HCT116 (cell line): ENCODE measurements at regions not wholly inside any gene's neighbourhood (a gene's known extent, or its start where the extent isn't known, plus 50 kb on each side); places are given as distances from the start of the nearest gene placed in this dataset.

Experiments used
- ATAC-seq: fragments of 200-7000 bp; cut with Tn5 transposase; 2 replicates; pipeline ENCODE4 v1.9.1; 2020; ENCODE audit warnings: mild to moderate bottlenecking, moderate library complexity
- BruUV-seq: library from RNA; stranded (reverse); fragments of 400-500 nt; replicated peaks from 2 replicates; lab custom pipeline; 2021; lab: Mats Ljungman, UMichigan
- CTCF ChIA-PET: fragments of 300-600 bp; sonication (Branson Sonifier 250); formaldehyde crosslinking; loops from one replicate; lab custom pipeline; 2021; ENCODE audit warnings: antibody characterized with exemption; lab: Charles Lee
- POLR2A ChIA-PET: fragments of 300-600, 350-600 bp; sonication (Branson Sonifier 250); formaldehyde crosslinking; loops from one replicate; lab custom pipeline; 2021; ENCODE audit warnings: antibody characterized with exemption; lab: Charles Lee
- RAD21 ChIA-PET, 2 experiments: fragments of 300-600 bp; sonication (Branson Sonifier 250); formaldehyde crosslinking; loops; one replicate each; lab custom pipeline; 2023; ENCODE audit warnings: low total read pairs in 2 of 2; ENCODE audit not compliant: uncharacterized antibody in 2 of 2, unreplicated experiment in 2 of 2, low non-redundant PET in 1 of 2; lab: Charles Lee
- DNase-seq: peaks from one replicate; pipeline ENCODE4 v3.0.0-alpha.2; 2010; ENCODE audit warnings: low read depth, low spot score
- H2AFZ ChIP-seq: fragments of 200-600 bp; shearing (Covaris generic), sonication (generic); 2 replicates; pipeline ENCODE4 v1.6.1; 2017; ENCODE audit warnings: low read depth, mixed run types, mixed read lengths, antibody characterized with exemption, low read length; ENCODE audit not compliant: poor library complexity, severe bottlenecking
- H3K27ac ChIP-seq: 2 replicates; pipeline ENCODE4 v1.5.1; 2012; ENCODE audit warnings: low read depth, low read length
- H3K27me3 ChIP-seq: fragments of 200-600 bp; sonication (generic); 2 replicates; pipeline ENCODE4 v1.6.1; 2016; ENCODE audit warnings: mixed run types, low read length, mixed read lengths; ENCODE audit not compliant: insufficient read depth
- H3K36me3 ChIP-seq, 2 experiments: fragments of 200-500 bp in 1 of 2; fragments of 200-600 bp in 1 of 2; sonication (Bioruptor generic) in 1 of 2; sonication (generic) in 1 of 2; 2 replicates each; pipeline versions ENCODE4 v1.5.1 to v1.6.1; 2014 to 2016; ENCODE audit warnings: low read length in 2 of 2, inconsistent platforms in 1 of 2, mixed read lengths in 1 of 2, mixed run types in 1 of 2; ENCODE audit not compliant: insufficient read depth in 2 of 2, control insufficient read depth in 1 of 2
- H3K4me1 ChIP-seq, 2 experiments: fragments of 200-600 bp in 1 of 2; sonication (generic) in 1 of 2; 2 replicates each; pipeline versions ENCODE4 v1.5.1 to v1.6.1; 2012 to 2017; ENCODE audit warnings: low read length in 2 of 2, inconsistent platforms in 1 of 2, mild to moderate bottlenecking in 1 of 2, mixed read lengths in 1 of 2, mixed run types in 1 of 2, moderate library complexity in 1 of 2; ENCODE audit not compliant: insufficient read depth in 2 of 2, control insufficient read depth in 1 of 2
- H3K4me2 ChIP-seq: fragments of 200-600 bp; sonication (generic); 2 replicates; pipeline ENCODE4 v1.6.1; 2017; ENCODE audit warnings: mixed run types, low read length, mixed read lengths
- H3K4me3 ChIP-seq, 2 experiments: fragments of 200-600 bp in 1 of 2; sonication (generic) in 1 of 2; replicated peaks in 1 of 2; 2 replicates each; pipeline ENCODE4 v1.5.1; 2011 to 2016; ENCODE audit warnings: low read length in 2 of 2, control low read depth in 1 of 2, low read depth in 1 of 2, mild to moderate bottlenecking in 1 of 2, mixed read lengths in 1 of 2, mixed run types in 1 of 2
- H3K79me2 ChIP-seq: fragments of 200-600 bp; sonication (generic); 2 replicates; pipeline ENCODE4 v1.6.1; 2017; ENCODE audit warnings: mild to moderate bottlenecking, mixed run types, low read length, moderate library complexity, mixed read lengths; ENCODE audit not compliant: insufficient read depth
- H3K9ac ChIP-seq: fragments of 200-600 bp; sonication (generic); 2 replicates; pipeline ENCODE4 v1.6.1; 2016; ENCODE audit warnings: low read length, mixed read lengths
- H3K9me2 ChIP-seq: fragments of 200-600 bp; sonication (generic), shearing (Covaris generic); 2 replicates; pipeline ENCODE4 v1.6.1; 2017; ENCODE audit warnings: mixed run types, mild to moderate bottlenecking, moderate library complexity; ENCODE audit not compliant: insufficient read depth
- H3K9me3 ChIP-seq, 2 experiments: fragments of 200-500 bp in 1 of 2; fragments of 200-600 bp in 1 of 2; sonication (Bioruptor generic) in 1 of 2; sonication (generic) in 1 of 2; 2 replicates each; pipeline ENCODE4 v1.6.1; 2014 to 2017; ENCODE audit warnings: low read length in 2 of 2, mixed read lengths in 2 of 2, inconsistent platforms in 1 of 2, low read depth in 1 of 2, mild to moderate bottlenecking in 1 of 2, mixed run types in 1 of 2, moderate library complexity in 1 of 2; ENCODE audit not compliant: control insufficient read depth in 1 of 2, insufficient read depth in 1 of 2
- H4K20me1 ChIP-seq: fragments of 200-600 bp; sonication (generic), shearing (Covaris generic); 2 replicates; pipeline ENCODE4 v1.6.1; 2017; ENCODE audit warnings: mixed run types, mild to moderate bottlenecking, moderate library complexity; ENCODE audit not compliant: insufficient read depth
- CEBPB ChIP-seq: IDR thresholded peaks from 2 replicates; pipeline ENCODE4 v1.6.1; 2012; ENCODE audit warnings: low read depth
- ELF1 ChIP-seq: IDR thresholded peaks from 2 replicates; pipeline ENCODE4 v1.6.1; 2012; ENCODE audit warnings: low read depth, borderline replicate concordance
- EZH2 ChIP-seq: fragments of 200-600 bp; sonication (generic); IDR thresholded peaks from 2 replicates; pipeline ENCODE4 v1.6.1; 2017; ENCODE audit warnings: antibody characterized with exemption, mixed run types
- FOSL1 ChIP-seq: IDR thresholded peaks from 2 replicates; pipeline ENCODE4 v1.6.1; 2012; ENCODE audit warnings: low read depth
- JUND ChIP-seq: IDR thresholded peaks from 2 replicates; pipeline ENCODE4 v1.6.1; 2012
- POLR2A ChIP-seq: IDR thresholded peaks from 2 replicates; pipeline ENCODE4 v1.7.0; 2011; ENCODE audit warnings: borderline replicate concordance; ENCODE audit not compliant: insufficient read depth, insufficient read length; ENCODE audit errors: extremely low read depth
- POLR2AphosphoS5 ChIP-seq: IDR thresholded peaks from 2 replicates; pipeline ENCODE4 v1.6.1; 2011; ENCODE audit warnings: mild to moderate bottlenecking, low read depth, low read length, moderate library complexity
- SIN3A ChIP-seq: IDR thresholded peaks from 2 replicates; pipeline ENCODE4 v1.6.1; 2012; ENCODE audit warnings: low read depth
- SP1 ChIP-seq: IDR thresholded peaks from 2 replicates; pipeline ENCODE4 v1.6.1; 2012; ENCODE audit warnings: low read depth
- SRF ChIP-seq: IDR thresholded peaks from 2 replicates; pipeline ENCODE4 v1.6.1; 2012; ENCODE audit warnings: low read depth
- TCF7L2 ChIP-seq: IDR thresholded peaks from 2 replicates; pipeline ENCODE4 v1.7.0; 2011; ENCODE audit warnings: borderline replicate concordance, inconsistent platforms; ENCODE audit not compliant: insufficient read depth, insufficient read length; ENCODE audit errors: extremely low read depth
- ZBTB33 ChIP-seq: IDR thresholded peaks from 2 replicates; pipeline ENCODE4 v1.6.1; 2011; ENCODE audit warnings: mild to moderate bottlenecking, low read length, moderate library complexity; ENCODE audit not compliant: insufficient replicate concordance; ENCODE audit errors: extremely low read depth
- ZNF274 ChIP-seq: fragments of 200-500 bp; sonication (Bioruptor generic); IDR thresholded peaks from 2 replicates; pipeline ENCODE4 v1.6.1; 2014; ENCODE audit warnings: mild to moderate bottlenecking, low read depth, low read length, inconsistent platforms
- intact Hi-C: fragments of 100-400 bp; cut with micrococcal nuclease; formaldehyde crosslinking; loops from 2 replicates; pipeline ENCODE4 v1.10.0; 2022
- TF ChIP-seq, protein P1 (sequence below): IDR thresholded peaks from 2 replicates; pipeline ENCODE4 v1.6.1; 2012

DNA sequence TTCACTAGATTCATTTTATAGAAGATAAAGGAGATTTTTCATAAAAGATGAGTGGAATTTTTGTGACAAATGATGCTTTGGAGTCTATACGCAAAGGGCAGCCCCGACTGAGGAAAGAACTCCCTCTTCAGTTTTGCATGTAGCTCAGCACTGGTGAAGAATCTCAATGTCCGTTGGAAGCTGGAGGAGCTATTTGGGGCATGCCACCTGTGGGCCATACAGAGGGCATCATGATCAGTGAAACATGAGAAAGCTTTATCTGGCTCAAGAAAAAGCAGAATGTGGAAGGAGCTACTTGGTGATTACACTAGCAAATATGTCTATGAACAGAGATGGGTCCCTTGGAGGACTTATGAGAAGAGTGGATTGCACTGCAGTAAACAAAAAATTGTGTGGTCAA, 1359.3 kb downstream of the REEP3 start:
- H3K9me2 ChIP-seq = no peaks in the 10 kb centered on the region
- no peak overlapping the region for H2AFZ ChIP-seq
- no peaks in the 10 kb centered on the region for H3K27me3 ChIP-seq
- no peaks in the 10 kb centered on the region for H3K79me2 ChIP-seq
- ChIA-PET RAD21 (no interaction called here), CTCF (no interaction called here), POLR2A (no interaction called here)
- intact Hi-C loops = no loop called here
- H3K27ac ChIP-seq = no peak overlapping the region
- ATAC-seq (no peak), DNase-seq (no peak)
- TF ChIP-seq EZH2 (no peak), SRF (no peak)
- TF ChIP-seq, protein P1, sequence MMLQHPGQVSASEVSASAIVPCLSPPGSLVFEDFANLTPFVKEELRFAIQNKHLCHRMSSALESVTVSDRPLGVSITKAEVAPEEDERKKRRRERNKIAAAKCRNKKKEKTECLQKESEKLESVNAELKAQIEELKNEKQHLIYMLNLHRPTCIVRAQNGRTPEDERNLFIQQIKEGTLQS = no peak
- H3K9me3 ChIP-seq = no peaks in the 10 kb centered on the region
- H4K20me1 ChIP-seq = no peaks in the 10 kb centered on the region
- H3K36me3 ChIP-seq = no peaks in the 10 kb centered on the region
- no peaks in the 10 kb centered on the region for H3K4me1 ChIP-seq
- no peak overlapping the region for H3K4me3 ChIP-seq
- no peak overlapping the region for H3K4me2 ChIP-seq
- H3K9ac ChIP-seq = no peak overlapping the region
- BruUV-seq = no TSS peak

- no peak for DNase-seq
- Histone ChIP-seq H3K27me3 (no peaks in the 10 kb centered on the region), H4K20me1 (no peaks in the 10 kb centered on the region), H3K9ac (no peak overlapping the region), H2AFZ (no peak overlapping the region), H3K9me3 (no peaks in the 10 kb centered on the region), H3K4me1 (no peaks in the 10 kb centered on the region), H3K4me2 (no peak overlapping the region), H3K9me2 (no peaks in the 10 kb centered on the region), H3K79me2 (no peaks in the 10 kb centered on the region), H3K27ac (no peak overlapping the region), H3K36me3 (no peaks in the 10 kb centered on the region), H3K4me3 (no peak overlapping the region)
- ChIA-PET CTCF (no interaction called here), POLR2A (no interaction called here), RAD21 (no interaction called here)
- no peak for ATAC-seq
- no TSS peak for BruUV-seq
- intact Hi-C loops = no loop called here
- TF ChIP-seq ZNF274 (no peak), POLR2A (no peak), CEBPB (no peak), TCF7L2 (no peak), FOSL1 (no peak), SIN3A (no peak), SP1 (no peak), POLR2AphosphoS5 (no peak), ZBTB33 (no peak), SRF (no peak), ELF1 (no peak), JUND (no peak)
These were observed 1360.1 kb downstream of the REEP3 start for GRCh38 chr10:64881257-64881656.
